HepG2 (cell line): ENCODE measurements at regions not wholly inside any gene's neighbourhood (a gene's known extent, or its start where the extent isn't known, plus 50 kb on each side); places are given as distances from the start of the nearest gene placed in this dataset.

ENCODE experiments used
- ATAC-seq: fragments of 200-7000 bp; cut with Tn5 transposase; 3 replicates; pipeline ENCODE4 v1.9.1; 2020; ENCODE audit warnings: mild to moderate bottlenecking, moderate library complexity
- BruUV-seq: library from RNA; stranded (reverse); fragments of 400-500 nt; replicated peaks from 2 replicates; lab custom pipeline; 2021; lab: Mats Ljungman, UMichigan
- CTCF ChIA-PET: fragments of 300-600 bp; formaldehyde crosslinking; extraction: SDS; loops from one replicate; lab custom pipeline; 2021; ENCODE audit warnings: low total read pairs, inconsistent platforms, low intra/inter-chr PET ratio; lab: Yijun Ruan, JAX
- POLR2A ChIA-PET: fragments of 350-600 bp; sonication (Branson Sonifier 250); formaldehyde crosslinking; loops from one replicate; lab custom pipeline; 2020; ENCODE audit warnings: antibody characterized with exemption, inconsistent platforms; lab: Yijun Ruan, JAX
- DNase-seq: peaks from one replicate; pipeline ENCODE4 v3.0.0-alpha.2; 2015; ENCODE audit warnings: low spot score
- FAIRE-seq: peaks from 3 replicates; lab custom pipeline; 2011; peaks lifted over from hg19 to GRCh38; lab: Jason Lieb, UNC
- H2AFZ ChIP-seq: one replicate; pipeline ENCODE4 v1.6.1; 2011; ENCODE audit warnings: low read length, inconsistent platforms
- H3K27ac ChIP-seq: fragments of 300-600 bp; 3 replicates; pipeline ENCODE4 v1.8.0; 2011; ENCODE audit warnings: mixed run types, mild to moderate bottlenecking, mixed read lengths, low read length, inconsistent platforms; ENCODE audit not compliant: insufficient read depth; ENCODE audit errors: extremely low read length
- H3K27me3 ChIP-seq, 2 experiments: fragments of 200-600 bp in 1 of 2; 2 replicates in 1 of 2; 3 replicates in 1 of 2; pipeline versions ENCODE4 v1.6.0 to v1.8.0; 2011; ENCODE audit warnings: low read length in 2 of 2, mild to moderate bottlenecking in 2 of 2, moderate library complexity in 2 of 2, inconsistent platforms in 1 of 2; ENCODE audit not compliant: insufficient read depth in 2 of 2, control insufficient read depth in 1 of 2
- H3K36me3 ChIP-seq, 2 experiments: fragments of 200-600 bp in 1 of 2; replicated peaks in 1 of 2; 2 replicates in 1 of 2; 3 replicates in 1 of 2; pipeline versions ENCODE4 v1.5.1 to v1.8.0; 2011; ENCODE audit warnings: low read length in 2 of 2, inconsistent platforms in 1 of 2; ENCODE audit not compliant: insufficient read depth in 2 of 2, control insufficient read depth in 1 of 2
- H3K4me1 ChIP-seq: 2 replicates; pipeline ENCODE4 v1.5.1; 2012; ENCODE audit warnings: low read length, inconsistent platforms; ENCODE audit not compliant: insufficient read depth
- H3K4me2 ChIP-seq: 2 replicates; pipeline ENCODE4 v1.6.0; 2011; ENCODE audit warnings: low read depth, low read length, inconsistent platforms
- H3K4me3 ChIP-seq, 3 experiments: fragments of 200-600 bp in 1 of 3; sonication (generic), shearing (Covaris generic) in 1 of 3; replicated peaks in 1 of 3; 2 replicates each; pipeline ENCODE4 v1.5.1; 2011 to 2016; ENCODE audit warnings: low read length in 3 of 3, inconsistent platforms in 2 of 3, low read depth in 2 of 3, mild to moderate bottlenecking in 2 of 3, control low read depth in 1 of 3, mixed read lengths in 1 of 3; ENCODE audit not compliant: insufficient read depth in 1 of 3
- H3K79me2 ChIP-seq: one replicate; pipeline ENCODE4 v1.6.1; 2011; ENCODE audit warnings: low read length, inconsistent platforms; ENCODE audit not compliant: insufficient read depth
- H3K9ac ChIP-seq: 2 replicates; pipeline ENCODE4 v1.6.0; 2011; ENCODE audit warnings: mild to moderate bottlenecking, low read depth, low read length, inconsistent platforms; ENCODE audit not compliant: insufficient read depth
- H3K9me3 ChIP-seq: 2 replicates; pipeline ENCODE4 v1.5.1; 2012; ENCODE audit warnings: mild to moderate bottlenecking, low read length
- H4K20me1 ChIP-seq: 2 replicates; pipeline ENCODE4 v1.6.0; 2011; ENCODE audit warnings: inconsistent platforms, mild to moderate bottlenecking, low read length, moderate library complexity; ENCODE audit not compliant: insufficient read depth
- ATF7 ChIP-seq, 2 experiments: fragments of 450-650 bp in 1 of 2; sonication (generic) in 1 of 2; formaldehyde crosslinking in 1 of 2; IDR thresholded peaks; 2 replicates each; pipeline versions ENCODE4 v1.4.0 to v1.6.1; 2016 to 2020; ENCODE audit warnings: antibody characterized with exemption in 1 of 2, mild to moderate bottlenecking in 1 of 2, missing genetic modification reagents in 1 of 2
- RARA ChIP-seq: IDR thresholded peaks from 2 replicates; pipeline ENCODE4 v1.6.1; 2016; ENCODE audit warnings: missing genetic modification reagents, missing compliant biosample characterization
- SALL1 ChIP-seq: sonication (generic); formaldehyde crosslinking; IDR thresholded peaks from 2 replicates; pipeline ENCODE4 v1.8.0; 2022; ENCODE audit warnings: mild to moderate bottlenecking, missing genetic modification reagents
- TSC22D2 ChIP-seq: sonication (generic); formaldehyde crosslinking; IDR thresholded peaks from 2 replicates; pipeline ENCODE4 v1.5.1; 2020; ENCODE audit warnings: missing genetic modification reagents, mild to moderate bottlenecking, borderline replicate concordance
- ZBTB38 ChIP-seq: sonication (generic); formaldehyde crosslinking; IDR thresholded peaks from 2 replicates; pipeline ENCODE4 v1.5.1; 2020; ENCODE audit warnings: mild to moderate bottlenecking, missing genetic modification reagents
- ZFP36L2 ChIP-seq: sonication (generic); formaldehyde crosslinking; IDR thresholded peaks from 2 replicates; pipeline ENCODE4 v1.4.0; 2020; ENCODE audit warnings: missing genetic modification reagents
- ZNF235 ChIP-seq: sonication (generic); formaldehyde crosslinking; IDR thresholded peaks from 2 replicates; pipeline ENCODE4 v1.8.1; 2023; ENCODE audit warnings: mild to moderate bottlenecking, missing genetic modification reagents, borderline replicate concordance
- ZNF282 ChIP-seq: fragments of 450-650 bp; IDR thresholded peaks from 2 replicates; pipeline ENCODE4 v1.6.1; 2018; ENCODE audit not compliant: partially characterized antibody
- ZNF331 ChIP-seq: sonication (generic); formaldehyde crosslinking; IDR thresholded peaks from 2 replicates; pipeline ENCODE4 v1.4.0; 2020; ENCODE audit warnings: missing genetic modification reagents
- ZNF546 ChIP-seq: sonication (generic); formaldehyde crosslinking; conservative IDR thresholded peaks from 2 replicates; pipeline ENCODE4 v1.8.1; 2023; ENCODE audit warnings: mild to moderate bottlenecking, missing genetic modification reagents
- ZNF589 ChIP-seq: sonication (generic); formaldehyde crosslinking; conservative IDR thresholded peaks from 2 replicates; pipeline ENCODE4 v1.8.0; 2022; ENCODE audit warnings: mild to moderate bottlenecking, moderate library complexity, missing genetic modification reagents
- ZNF607 ChIP-seq: sonication (generic); formaldehyde crosslinking; IDR thresholded peaks from 2 replicates; pipeline ENCODE4 v1.5.1; 2020; ENCODE audit warnings: missing genetic modification reagents, mild to moderate bottlenecking, borderline replicate concordance
- ZNF670 ChIP-seq: sonication (generic); formaldehyde crosslinking; IDR thresholded peaks from 2 replicates; pipeline ENCODE4 v1.8.0; 2022; ENCODE audit warnings: mild to moderate bottlenecking, missing genetic modification reagents, borderline replicate concordance
- WGBS: methylation state at CpG from one replicate; pipeline ENCODE4 v1.1.6; 2017; ENCODE audit warnings: low lambda C conversion rate; 5-methylcytosine and 5-hydroxymethylcytosine counted together
- in situ Hi-C: cut with HindIII; loops from 2 replicates; pipeline ENCODE4 v1.10.0; 2017; ENCODE audit warnings: low pct_unique_long_range_greater_than_20kb; ENCODE audit not compliant: extremely low pct_ligation_motif_present
- intact Hi-C: fragments of 100-400 bp; cut with micrococcal nuclease; formaldehyde crosslinking; loops from one replicate; pipeline ENCODE4 v1.10.0; 2022; ENCODE audit not compliant: unreplicated experiment
- TF ChIP-seq, protein P1 (sequence below): sonication (generic); formaldehyde crosslinking; IDR thresholded peaks from 2 replicates; pipeline ENCODE4 v1.4.0; 2020; ENCODE audit warnings: missing genetic modification reagents, borderline replicate concordance
- TF ChIP-seq, protein P2 (sequence below): sonication (generic); formaldehyde crosslinking; IDR thresholded peaks from 2 replicates; pipeline ENCODE4 v1.9.0; 2021; ENCODE audit warnings: missing genetic modification reagents, mild to moderate bottlenecking, borderline replicate concordance
- TF ChIP-seq, protein P3 (sequence below): sonication (generic); formaldehyde crosslinking; IDR thresholded peaks from 2 replicates; pipeline ENCODE4 v1.9.0; 2021; ENCODE audit warnings: missing genetic modification reagents, borderline replicate concordance

DNA sequence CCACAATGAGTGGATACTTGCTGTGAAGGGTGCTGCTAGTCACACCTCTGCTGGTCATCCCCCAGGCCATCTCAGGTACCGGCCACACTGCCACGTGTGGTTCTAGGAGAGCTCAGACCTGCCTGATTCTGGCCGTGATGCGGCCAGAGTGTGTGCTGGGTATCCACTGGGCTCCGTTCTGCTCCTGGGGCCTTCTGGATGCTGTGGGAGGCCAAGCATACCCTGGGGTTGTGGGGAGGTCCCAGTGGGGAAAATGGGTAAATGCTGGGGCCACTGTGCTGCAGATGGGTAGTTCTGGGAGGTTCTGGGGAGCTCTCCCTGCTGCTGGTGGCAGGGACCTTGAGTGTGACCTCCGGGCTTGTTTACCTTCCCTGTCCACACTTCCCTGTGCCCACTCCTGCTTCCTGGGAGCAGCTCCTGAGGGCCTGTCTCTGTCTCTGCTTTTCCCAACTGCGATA is 318.4 kb downstream of the GLRX3 start:
- Histone ChIP-seq H3K9ac (no peak overlapping the region), H2AFZ (no peak overlapping the region), H3K4me1 (no peaks in the 10 kb centered on the region), H3K79me2 (no peaks in the 10 kb centered on the region)
- CTCF ChIA-PET = no interaction called here
- no TSS peak for BruUV-seq
- ATAC-seq (no peak), DNase-seq (no peak)
- TF ChIP-seq SALL1 = no peak
- no peak for TF ChIP-seq ZNF607
- TF ChIP-seq ZNF282 = no peak
- no peak for TF ChIP-seq ZNF670 (CRISPR knock-in tag)
- TF ChIP-seq RARA (CRISPR knock-in tag) = no peak
- no peak for TF ChIP-seq ZNF546
- no peak for TF ChIP-seq ATF7 (IDR thresholded peaks at IDR 0.05)
- no peak for TF ChIP-seq ATF7 (CRISPR knock-in tag; IDR thresholded peaks at IDR 0.05)
- TF ChIP-seq ZNF235 (CRISPR knock-in tag) = no peak
- TF ChIP-seq, protein P1, sequence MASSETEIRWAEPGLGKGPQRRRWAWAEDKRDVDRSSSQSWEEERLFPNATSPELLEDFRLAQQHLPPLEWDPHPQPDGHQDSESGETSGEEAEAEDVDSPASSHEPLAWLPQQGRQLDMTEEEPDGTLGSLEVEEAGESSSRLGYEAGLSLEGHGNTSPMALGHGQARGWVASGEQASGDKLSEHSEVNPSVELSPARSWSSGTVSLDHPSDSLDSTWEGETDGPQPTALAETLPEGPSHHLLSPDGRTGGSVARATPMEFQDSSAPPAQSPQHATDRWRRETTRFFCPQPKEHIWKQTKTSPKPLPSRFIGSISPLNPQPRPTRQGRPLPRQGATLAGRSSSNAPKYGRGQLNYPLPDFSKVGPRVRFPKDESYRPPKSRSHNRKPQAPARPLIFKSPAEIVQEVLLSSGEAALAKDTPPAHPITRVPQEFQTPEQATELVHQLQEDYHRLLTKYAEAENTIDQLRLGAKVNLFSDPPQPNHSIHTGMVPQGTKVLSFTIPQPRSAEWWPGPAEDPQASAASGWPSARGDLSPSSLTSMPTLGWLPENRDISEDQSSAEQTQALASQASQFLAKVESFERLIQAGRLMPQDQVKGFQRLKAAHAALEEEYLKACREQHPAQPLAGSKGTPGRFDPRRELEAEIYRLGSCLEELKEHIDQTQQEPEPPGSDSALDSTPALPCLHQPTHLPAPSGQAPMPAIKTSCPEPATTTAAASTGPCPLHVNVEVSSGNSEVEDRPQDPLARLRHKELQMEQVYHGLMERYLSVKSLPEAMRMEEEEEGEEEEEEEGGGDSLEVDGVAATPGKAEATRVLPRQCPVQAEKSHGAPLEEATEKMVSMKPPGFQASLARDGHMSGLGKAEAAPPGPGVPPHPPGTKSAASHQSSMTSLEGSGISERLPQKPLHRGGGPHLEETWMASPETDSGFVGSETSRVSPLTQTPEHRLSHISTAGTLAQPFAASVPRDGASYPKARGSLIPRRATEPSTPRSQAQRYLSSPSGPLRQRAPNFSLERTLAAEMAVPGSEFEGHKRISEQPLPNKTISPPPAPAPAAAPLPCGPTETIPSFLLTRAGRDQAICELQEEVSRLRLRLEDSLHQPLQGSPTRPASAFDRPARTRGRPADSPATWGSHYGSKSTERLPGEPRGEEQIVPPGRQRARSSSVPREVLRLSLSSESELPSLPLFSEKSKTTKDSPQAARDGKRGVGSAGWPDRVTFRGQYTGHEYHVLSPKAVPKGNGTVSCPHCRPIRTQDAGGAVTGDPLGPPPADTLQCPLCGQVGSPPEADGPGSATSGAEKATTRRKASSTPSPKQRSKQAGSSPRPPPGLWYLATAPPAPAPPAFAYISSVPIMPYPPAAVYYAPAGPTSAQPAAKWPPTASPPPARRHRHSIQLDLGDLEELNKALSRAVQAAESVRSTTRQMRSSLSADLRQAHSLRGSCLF (CRISPR knock-in tag) = no peak
- TF ChIP-seq ZFP36L2 (CRISPR knock-in tag) = no peak
- no peak for TF ChIP-seq ZNF331 (CRISPR knock-in tag)
- TF ChIP-seq TSC22D2 = no peak
- TF ChIP-seq, protein P2, sequence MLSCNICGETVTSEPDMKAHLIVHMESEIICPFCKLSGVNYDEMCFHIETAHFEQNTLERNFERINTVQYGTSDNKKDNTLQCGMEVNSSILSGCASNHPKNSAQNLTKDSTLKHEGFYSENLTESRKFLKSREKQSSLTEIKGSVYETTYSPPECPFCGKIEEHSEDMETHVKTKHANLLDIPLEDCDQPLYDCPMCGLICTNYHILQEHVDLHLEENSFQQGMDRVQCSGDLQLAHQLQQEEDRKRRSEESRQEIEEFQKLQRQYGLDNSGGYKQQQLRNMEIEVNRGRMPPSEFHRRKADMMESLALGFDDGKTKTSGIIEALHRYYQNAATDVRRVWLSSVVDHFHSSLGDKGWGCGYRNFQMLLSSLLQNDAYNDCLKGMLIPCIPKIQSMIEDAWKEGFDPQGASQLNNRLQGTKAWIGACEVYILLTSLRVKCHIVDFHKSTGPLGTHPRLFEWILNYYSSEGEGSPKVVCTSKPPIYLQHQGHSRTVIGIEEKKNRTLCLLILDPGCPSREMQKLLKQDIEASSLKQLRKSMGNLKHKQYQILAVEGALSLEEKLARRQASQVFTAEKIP (CRISPR knock-in tag) = no peak
- TF ChIP-seq, protein P3, sequence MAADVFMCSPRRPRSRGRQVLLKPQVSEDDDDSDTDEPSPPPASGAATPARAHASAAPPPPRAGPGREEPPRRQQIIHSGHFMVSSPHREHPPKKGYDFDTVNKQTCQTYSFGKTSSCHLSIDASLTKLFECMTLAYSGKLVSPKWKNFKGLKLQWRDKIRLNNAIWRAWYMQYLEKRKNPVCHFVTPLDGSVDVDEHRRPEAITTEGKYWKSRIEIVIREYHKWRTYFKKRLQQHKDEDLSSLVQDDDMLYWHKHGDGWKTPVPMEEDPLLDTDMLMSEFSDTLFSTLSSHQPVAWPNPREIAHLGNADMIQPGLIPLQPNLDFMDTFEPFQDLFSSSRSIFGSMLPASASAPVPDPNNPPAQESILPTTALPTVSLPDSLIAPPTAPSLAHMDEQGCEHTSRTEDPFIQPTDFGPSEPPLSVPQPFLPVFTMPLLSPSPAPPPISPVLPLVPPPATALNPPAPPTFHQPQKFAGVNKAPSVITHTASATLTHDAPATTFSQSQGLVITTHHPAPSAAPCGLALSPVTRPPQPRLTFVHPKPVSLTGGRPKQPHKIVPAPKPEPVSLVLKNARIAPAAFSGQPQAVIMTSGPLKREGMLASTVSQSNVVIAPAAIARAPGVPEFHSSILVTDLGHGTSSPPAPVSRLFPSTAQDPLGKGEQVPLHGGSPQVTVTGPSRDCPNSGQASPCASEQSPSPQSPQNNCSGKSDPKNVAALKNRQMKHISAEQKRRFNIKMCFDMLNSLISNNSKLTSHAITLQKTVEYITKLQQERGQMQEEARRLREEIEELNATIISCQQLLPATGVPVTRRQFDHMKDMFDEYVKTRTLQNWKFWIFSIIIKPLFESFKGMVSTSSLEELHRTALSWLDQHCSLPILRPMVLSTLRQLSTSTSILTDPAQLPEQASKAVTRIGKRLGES (CRISPR knock-in tag) = no peak
- no peak for TF ChIP-seq ZNF589
- TF ChIP-seq ZBTB38 = no peak
- TF ChIP-seq, all 625 proteins: peak for 0
- WGBS = 0% methylated on average over 2 of the region's 7 CpGs
- H3K36me3 ChIP-seq = no peaks in the 10 kb centered on the region
- intact Hi-C loops = no loop called here
- H4K20me1 ChIP-seq = no peaks in the 10 kb centered on the region
- no peak overlapping the region for H3K27ac ChIP-seq
- in situ Hi-C loops = no loop called here
- H3K9me3 ChIP-seq = no peaks in the 10 kb centered on the region
- H3K4me3 ChIP-seq = no peak overlapping the region
- peaks cover 0 to 3% of the 10 kb centered on the region in 2 experiments; a peak in 3 of 5 replicates for H3K27me3 ChIP-seq
- FAIRE-seq = no peak
- POLR2A ChIA-PET = no interaction called here
- H3K4me2 ChIP-seq = no peak overlapping the region
